Left renal pelvis (tissue), 4 donors: ENCODE measurements at regions not wholly inside any gene's neighbourhood (a gene's known extent, or its start where the extent isn't known, plus 50 kb on each side); places are given as distances from the start of the nearest gene placed in this dataset.

Experiments used
- DNase-seq, 4 donors: peaks; one replicate each; pipeline ENCODE4 v3.0.0-alpha.2; 2013; ENCODE audit warnings: low read depth in 4 of 4, low spot score in 3 of 4

- no peak for DNase-seq
These were observed 85.4 kb upstream of the ZNF516 start for GRCh38 chr18:76580288-76580962.

- no peak for DNase-seq
These were observed 84.3 kb upstream of the ZNF516 start for GRCh38 chr18:76579301-76579695.

GRCh38 chr18:76578571-76579300 is 83.7 kb upstream of the ZNF516 start:
- no peak for DNase-seq

- DNase-seq = no peak
These were observed 78.4 kb upstream of the ZNF516 start for GRCh38 chr18:76573325-76574025.

GRCh38 chr18:76572518-76573247 is 77.6 kb upstream of the ZNF516 start:
- no peak for DNase-seq

- no peak for DNase-seq
These were observed 76.6 kb upstream of the ZNF516 start for GRCh38 chr18:76571689-76572088.

GRCh38 chr18:76570856-76571255 is 75.8 kb upstream of the ZNF516 start:
- DNase-seq = no peak

GRCh38 chr18:76569644-76570419 is 74.8 kb upstream of the ZNF516 start:
- DNase-seq = no peak

- no peak for DNase-seq
These were observed 73.7 kb upstream of the ZNF516 start for GRCh38 chr18:76568731-76569130.

GRCh38 chr18:76567835-76568445 is 72.9 kb upstream of the ZNF516 start:
- no peak for DNase-seq

- DNase-seq = no peak
These were observed 71.9 kb upstream of the ZNF516 start for GRCh38 chr18:76566987-76567386.

GRCh38 chr18:76565238-76566173 is 70.5 kb upstream of the ZNF516 start:
- DNase-seq = peak; percentile 80 to 89 (median 81)

GRCh38 chr18:76564655-76565237 is 69.7 kb upstream of the ZNF516 start:
- DNase-seq = no peak

- no peak for DNase-seq
These were observed 69.1 kb upstream of the ZNF516 start for GRCh38 chr18:76564117-76564516.

- no peak for DNase-seq
These were observed 67.5 kb upstream of the ZNF516 start for GRCh38 chr18:76562286-76563122.

- no peak for DNase-seq
These were observed 64.0 kb upstream of the ZNF516 start for GRCh38 chr18:76558881-76559667.
